Parathyroid adenoma (tissue), 2 donors: ENCODE measurements at regions not wholly inside any gene's neighbourhood (a gene's known extent, or its start where the extent isn't known, plus 50 kb on each side); places are given as distances from the start of the nearest gene placed in this dataset.

Source experiments
- H2AFZ ChIP-seq: fragments of 300-600 bp; sonication (generic); one replicate; pipeline ENCODE4 v1.7.0; 2017; ENCODE audit warnings: antibody characterized with exemption, mild to moderate bottlenecking
- H3K27ac ChIP-seq: fragments of 300-600 bp; sonication (generic); one replicate; pipeline ENCODE4 v1.7.0; 2017
- H3K27me3 ChIP-seq: fragments of 300-600 bp; sonication (generic); one replicate; pipeline ENCODE4 v1.7.0; 2017; ENCODE audit warnings: low read length; ENCODE audit not compliant: control insufficient read depth, insufficient read depth
- H3K36me3 ChIP-seq: fragments of 300-600 bp; sonication (generic); one replicate; pipeline ENCODE4 v1.7.0; 2017; ENCODE audit warnings: low read length; ENCODE audit not compliant: control insufficient read depth, insufficient read depth
- H3K4me1 ChIP-seq: fragments of 300-600 bp; sonication (generic); one replicate; pipeline ENCODE4 v1.7.0; 2017; ENCODE audit warnings: control low read depth
- H3K4me2 ChIP-seq: fragments of 300-600 bp; sonication (generic); one replicate; pipeline ENCODE4 v1.7.0; 2017; ENCODE audit warnings: low read length
- H3K4me3 ChIP-seq: fragments of 300-600 bp; sonication (generic); one replicate; pipeline ENCODE4 v1.7.0; 2017; ENCODE audit warnings: low read depth, low read length
- H3K79me2 ChIP-seq: fragments of 300-600 bp; sonication (generic); one replicate; pipeline ENCODE4 v1.7.0; 2017; ENCODE audit warnings: control low read depth
- H3K9ac ChIP-seq: fragments of 300-600 bp; sonication (generic); one replicate; pipeline ENCODE4 v1.7.0; 2017; ENCODE audit warnings: mild to moderate bottlenecking
- H3K9me3 ChIP-seq: fragments of 300-600 bp; sonication (generic); one replicate; pipeline ENCODE4 v1.7.0; 2017; ENCODE audit warnings: low read length; ENCODE audit not compliant: control insufficient read depth
- CTCF ChIP-seq: fragments of 300-600 bp; sonication (generic); IDR thresholded peaks from one replicate; pipeline ENCODE4 v1.7.0; 2017; ENCODE audit warnings: antibody characterized with exemption, mild to moderate bottlenecking
- donor health status: primary hyperparathyroidism.

DNA sequence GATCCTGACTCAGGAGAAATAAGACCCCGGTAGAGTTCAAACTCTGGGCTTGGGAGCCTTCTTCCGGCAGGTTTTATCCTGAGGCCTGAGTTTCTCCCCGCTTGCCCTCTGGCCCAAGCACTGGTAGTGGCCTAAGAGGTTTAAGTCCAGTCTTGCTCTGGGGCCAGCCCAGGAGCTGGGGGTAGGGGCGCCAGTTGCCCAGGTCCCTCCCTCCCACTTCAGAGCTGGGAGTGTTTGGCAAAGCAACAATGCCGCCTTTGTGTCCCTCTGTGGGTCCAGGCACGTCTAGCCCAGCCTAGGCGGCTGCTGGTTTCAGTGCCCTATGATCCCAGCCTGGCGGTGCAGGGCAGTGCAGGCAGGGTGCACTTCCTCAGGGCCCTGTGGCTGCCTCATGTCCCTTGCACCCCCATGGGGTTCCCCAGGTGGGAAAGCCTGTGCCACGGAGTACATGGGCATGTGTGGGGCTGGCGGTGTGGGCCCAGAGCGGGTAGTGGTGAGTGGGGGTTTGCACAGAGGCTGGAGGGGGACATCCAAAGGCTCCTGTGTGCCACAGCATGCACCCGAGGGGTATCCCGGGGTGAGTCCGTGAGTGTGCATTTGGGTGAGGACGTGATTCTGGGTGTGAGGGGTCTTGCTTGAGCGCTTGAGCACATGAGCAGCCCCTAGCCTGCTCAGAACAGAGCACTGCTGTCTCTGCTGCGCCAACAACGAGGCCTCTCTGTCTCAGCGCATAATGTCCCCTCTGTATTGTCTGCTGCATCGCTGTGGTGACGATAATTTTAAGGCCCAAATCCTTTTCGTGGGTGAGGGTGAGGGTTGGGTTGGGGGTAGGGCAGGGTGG is 61.7 kb upstream of the PSD2 start:
- Histone ChIP-seq H3K9me3 (no peaks in the 10 kb centered on the region), H3K79me2 (no peaks in the 10 kb centered on the region), H3K4me1 (no peaks in the 10 kb centered on the region), H3K36me3 (no peaks in the 10 kb centered on the region), H3K4me3 (no peak overlapping the region), H3K4me2 (no peak overlapping the region), H3K27ac (no peak overlapping the region), H2AFZ (no peak overlapping the region), H3K9ac (no peak overlapping the region), H3K27me3 (no peaks in the 10 kb centered on the region)
- TF ChIP-seq CTCF = no peak

DNA sequence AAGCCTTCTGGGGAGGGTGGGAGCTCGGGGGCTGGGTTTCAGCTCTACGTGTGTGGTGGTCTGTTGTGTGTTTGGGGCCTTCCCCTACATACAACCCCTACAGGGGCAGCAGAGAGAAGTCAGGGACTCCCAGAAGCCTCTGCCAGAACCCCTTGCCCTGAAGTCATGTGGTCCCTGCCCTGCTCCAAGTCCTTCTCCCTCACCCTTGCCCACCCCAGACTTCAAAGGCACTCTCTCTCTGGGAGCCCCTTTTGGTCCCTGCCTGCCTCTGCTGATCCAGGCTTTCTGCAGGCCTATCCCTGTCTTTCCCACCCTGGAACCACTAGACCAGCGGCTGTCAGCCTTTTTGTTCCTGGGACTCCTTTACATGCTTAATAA is 61.1 kb upstream of the PSD2 start:
- Histone ChIP-seq H3K9ac (no peak overlapping the region), H2AFZ (no peak overlapping the region), H3K4me3 (no peak overlapping the region), H3K79me2 (no peaks in the 10 kb centered on the region), H3K27ac (no peak overlapping the region), H3K4me2 (no peak overlapping the region), H3K4me1 (no peaks in the 10 kb centered on the region), H3K27me3 (no peaks in the 10 kb centered on the region), H3K36me3 (no peaks in the 10 kb centered on the region), H3K9me3 (no peaks in the 10 kb centered on the region)
- no peak for TF ChIP-seq CTCF

- Histone ChIP-seq H3K4me2 (no peak overlapping the region), H3K27me3 (no peaks in the 10 kb centered on the region), H3K4me3 (no peak overlapping the region), H2AFZ (no peak overlapping the region), H3K4me1 (no peaks in the 10 kb centered on the region), H3K27ac (no peak overlapping the region), H3K36me3 (no peaks in the 10 kb centered on the region), H3K79me2 (no peaks in the 10 kb centered on the region), H3K9ac (no peak overlapping the region), H3K9me3 (no peaks in the 10 kb centered on the region)
- no peak for TF ChIP-seq CTCF
These were observed 57.1 kb upstream of the PSD2 start for GRCh38 chr5:139738193-139739149.

GRCh38 chr5:139739150-139739974 is 56.2 kb upstream of the PSD2 start:
- no peak overlapping the region for H2AFZ ChIP-seq
- no peaks in the 10 kb centered on the region for H3K36me3 ChIP-seq
- H3K79me2 ChIP-seq = no peaks in the 10 kb centered on the region
- no peaks in the 10 kb centered on the region for H3K9me3 ChIP-seq
- H3K9ac ChIP-seq = no peak overlapping the region
- H3K27ac ChIP-seq = no peak overlapping the region
- H3K4me1 ChIP-seq = no peaks in the 10 kb centered on the region
- no peak overlapping the region for H3K4me3 ChIP-seq
- no peak for TF ChIP-seq CTCF
- H3K4me2 ChIP-seq = no peak overlapping the region
- H3K27me3 ChIP-seq = no peaks in the 10 kb centered on the region
